CD4-positive, alpha-beta T cell treated with Interferon alpha-2 for 1 hour (primary cell): ENCODE measurements at regions not wholly inside any gene's neighbourhood (a gene's known extent, or its start where the extent isn't known, plus 50 kb on each side); places are given as distances from the start of the nearest gene placed in this dataset.

Experiments used
- DNase-seq, 2 donors: peaks; one replicate each; pipeline ENCODE4 v3.0.0-alpha.2; 2020 to 2022

- DNase-seq, result no peak
Observed at GRCh38 chr11:13062115-13062514, 53.0 kb downstream of the RASSF10 start.

- DNase-seq, result no peak
Observed at GRCh38 chr11:13064593-13064992, 55.5 kb downstream of the RASSF10 start.

- DNase-seq, result no peak
Observed at GRCh38 chr11:13065200-13065787, 56.2 kb downstream of the RASSF10 start.

GRCh38 chr11:13068211-13068610 is 59.1 kb downstream of the RASSF10 start:
- DNase-seq, result no peak

- no peak for DNase-seq
Observed at GRCh38 chr11:13073119-13073981, 64.2 kb downstream of the RASSF10 start.

- DNase-seq, result no peak
Observed at GRCh38 chr11:13074714-13075464, 65.8 kb downstream of the RASSF10 start.

GRCh38 chr11:13076961-13077360 is 67.8 kb downstream of the RASSF10 start:
- no peak for DNase-seq

- no peak for DNase-seq
Observed at GRCh38 chr11:13080861-13081260, 71.7 kb downstream of the RASSF10 start.

- no peak for DNase-seq
Observed at GRCh38 chr11:13082588-13082987, 73.5 kb downstream of the RASSF10 start.

- no peak for DNase-seq
Observed at GRCh38 chr11:13090228-13090708, 81.2 kb downstream of the RASSF10 start.

- DNase-seq, result no peak
Observed at GRCh38 chr11:13091373-13091772, 82.3 kb downstream of the RASSF10 start.

GRCh38 chr11:13091804-13092203 is 82.7 kb downstream of the RASSF10 start:
- DNase-seq, result no peak

GRCh38 chr11:13094930-13095687 is 86.0 kb downstream of the RASSF10 start:
- DNase-seq, result no peak

GRCh38 chr11:13098063-13098462 is 88.9 kb downstream of the RASSF10 start:
- no peak for DNase-seq

GRCh38 chr11:13098616-13099289 is 89.6 kb downstream of the RASSF10 start:
- no peak for DNase-seq

- no peak for DNase-seq
Observed at GRCh38 chr11:13101644-13102512, 92.8 kb downstream of the RASSF10 start.

- no peak for DNase-seq
Observed at GRCh38 chr11:13102513-13102840, 93.4 kb downstream of the RASSF10 start.

GRCh38 chr11:13102865-13103539 is 93.9 kb downstream of the RASSF10 start:
- no peak for DNase-seq

- DNase-seq, result no peak
Observed at GRCh38 chr11:13103962-13104554, 94.9 kb downstream of the RASSF10 start.

- no peak for DNase-seq
Observed at GRCh38 chr11:13104619-13105236, 95.6 kb downstream of the RASSF10 start.
